Adrenal gland (tissue), 9 donors: ENCODE measurements at regions not wholly inside any gene's neighbourhood (a gene's known extent, or its start where the extent isn't known, plus 50 kb on each side); places are given as distances from the start of the nearest gene placed in this dataset.

Experiments
- DNase-seq, 7 donors: peaks; one replicate each; pipeline ENCODE4 v3.0.0-alpha.2; 2019 to 2020
- H3K27ac ChIP-seq, 5 donors: fragments of 200-600 bp; sonication (generic) in 4 of 5; 1 replicate in 3 of 5; 2 replicates in 2 of 5; pipeline versions ENCODE4 v1.5.1 to v1.8.0; 2016 to 2020; ENCODE audit warnings: mild to moderate bottlenecking in 1 of 5
- H3K27me3 ChIP-seq: fragments of 200-600 bp; 2 replicates; pipeline ENCODE4 v1.8.0; 2021
- H3K36me3 ChIP-seq, 2 donors: fragments of 200-600 bp; replicated peaks in 1 of 2; 1 replicate in 1 of 2; 2 replicates in 1 of 2; pipeline versions ENCODE4 v1.5.1 to v1.8.0; 2018 to 2022
- H3K4me1 ChIP-seq, 2 donors: fragments of 200-600 bp; replicated peaks in 1 of 2; 1 replicate in 1 of 2; 2 replicates in 1 of 2; pipeline versions ENCODE4 v1.5.1 to v1.8.0; 2018 to 2021
- H3K4me3 ChIP-seq, 4 donors: fragments of 200-600 bp; sonication (generic) in 3 of 4; one replicate each; pipeline ENCODE4 v1.5.1; 2016 to 2018
- H3K9me3 ChIP-seq, 3 donors: fragments of 200-600 bp; sonication (generic) in 1 of 3; replicated peaks in 1 of 3; 1 replicate in 2 of 3; 2 replicates in 1 of 3; pipeline versions ENCODE4 v1.5.1 to v1.8.0; 2016 to 2021
- CTCF ChIP-seq, 6 experiments: fragments of 450-650 bp in 4 of 6; fragments of 200-600 bp in 2 of 6; sonication (generic) in 1 of 6; IDR thresholded peaks; 1 replicate in 5 of 6; 2 replicates in 1 of 6; pipeline versions ENCODE4 v1.5.1 to v1.8.0; 2016 to 2021; ENCODE audit warnings: antibody characterized with exemption in 6 of 6, mild to moderate bottlenecking in 2 of 6, moderate library complexity in 1 of 6
- POLR2A ChIP-seq, 2 donors: fragments of 450-650 bp; IDR thresholded peaks; one replicate each; pipeline ENCODE4 v1.6.1; 2017; ENCODE audit warnings: antibody characterized with exemption in 2 of 2, mild to moderate bottlenecking in 2 of 2, moderate library complexity in 1 of 2
- WGBS, 4 donors: extraction: QIAGEN DNeasy Blood & Tissue Kit in 2 of 4; methylation state at CpG; one replicate each; pipeline versions ENCODE4 v1.1.5 to v1.1.7; 2013 to 2017; 5-methylcytosine and 5-hydroxymethylcytosine counted together
- intact Hi-C, 2 donors: fragments of 100-400 bp; cut with DNase I; formaldehyde crosslinking; loops; one replicate each; pipeline versions ENCODE4 v1.14.1 to v1.15.0; 2022 to 2023
- donor health status: healthy with polysubstance abuse.
- donor health status: Bipolar disorder and iron deficiency.
- donor health status: DM: yes; HTN: yes; CAD: no.
- donor health status: DM: no; HTN: no; CAD: no.
- donor health status: DM: no; HTN: no; CAD: no.

GRCh38 chr16:52171481-52171880, 375.5 kb downstream of the TOX3 start:
- Histone ChIP-seq H3K4me1 (no peaks in the 10 kb centered on the region), H3K4me3 (no peak overlapping the region), H3K36me3 (no peaks in the 10 kb centered on the region), H3K9me3 (no peaks in the 10 kb centered on the region), H3K27me3 (no peaks in the 10 kb centered on the region), H3K27ac (no peak overlapping the region)
- TF ChIP-seq POLR2A (IDR thresholded peaks at IDR 0.05) (no peak), CTCF (IDR thresholded peaks at IDR 0.05) (no peak)
- intact Hi-C loops: no loop called here
- no peak for DNase-seq

- WGBS, 4 donors: 23 to 42% (median 33%) methylated on average over 1 of the region's 1 CpG
Observed at GRCh38 chr16:52167328-52167727, 379.6 kb downstream of the TOX3 start.

GRCh38 chr16:52165961-52166360, 381.0 kb downstream of the TOX3 start:
- H3K4me3 ChIP-seq: no peak overlapping the region
- DNase-seq: no peak
- no peaks in the 10 kb centered on the region for H3K9me3 ChIP-seq
- H3K27me3 ChIP-seq: no peaks in the 10 kb centered on the region
- no peak for TF ChIP-seq POLR2A (IDR thresholded peaks at IDR 0.05)
- TF ChIP-seq CTCF (IDR thresholded peaks at IDR 0.05): no peak
- intact Hi-C loops: no loop called here
- H3K27ac ChIP-seq: no peak overlapping the region
- WGBS, 4 donors: 67 to 76% (median 71%) methylated on average over 8 of the region's 8 CpGs
- H3K4me1 ChIP-seq: no peaks in the 10 kb centered on the region
- no peaks in the 10 kb centered on the region for H3K36me3 ChIP-seq

More at GRCh38 chr16:52167328-52167727, 379.6 kb downstream of the TOX3 start:
- H3K4me3 ChIP-seq: no peak overlapping the region
- intact Hi-C loops: no loop called here
- no peaks in the 10 kb centered on the region for H3K27me3 ChIP-seq
- TF ChIP-seq CTCF (IDR thresholded peaks at IDR 0.05): no peak
- no peak for TF ChIP-seq POLR2A (IDR thresholded peaks at IDR 0.05)
- H3K4me1 ChIP-seq: no peaks in the 10 kb centered on the region
- DNase-seq: no peak
- H3K9me3 ChIP-seq: no peaks in the 10 kb centered on the region
- no peaks in the 10 kb centered on the region for H3K36me3 ChIP-seq
- H3K27ac ChIP-seq: no peak overlapping the region

- Histone ChIP-seq H3K9me3 (no peaks in the 10 kb centered on the region), H3K27me3 (no peaks in the 10 kb centered on the region), H3K36me3 (no peaks in the 10 kb centered on the region), H3K27ac (no peak overlapping the region), H3K4me1 (no peaks in the 10 kb centered on the region), H3K4me3 (no peak overlapping the region)
- intact Hi-C loops: no loop called here
- no peak for DNase-seq
- TF ChIP-seq CTCF (IDR thresholded peaks at IDR 0.05) (no peak), POLR2A (IDR thresholded peaks at IDR 0.05) (no peak)
- 59 to 65% (median 64%) methylated on average over 3 of the region's 3 CpGs for WGBS, 4 donors
Observed at GRCh38 chr16:52149003-52149402, 397.9 kb downstream of the TOX3 start.
